ENCODE measurements at regions not wholly inside any gene's neighbourhood (a gene's known extent, or its start where the extent isn't known, plus 50 kb on each side); places are given as distances from the start of the nearest gene placed in this dataset.

- TF ChIP-seq CTCF (IDR thresholded peaks at IDR 0.05) (no peak), POLR2A (IDR thresholded peaks at IDR 0.05) (no peak), EP300 (IDR thresholded peaks at IDR 0.05) (no peak)
Observed at GRCh38 chr2:139271879-139272278, 491.7 kb upstream of the NXPH2 start.
